HG02884 (cell line): ENCODE measurements at regions not wholly inside any gene's neighbourhood (a gene's known extent, or its start where the extent isn't known, plus 50 kb on each side); places are given as distances from the start of the nearest gene placed in this dataset.

Experiments
- ATAC-seq: cut with Tn5 transposase; IDR thresholded peaks from one replicate; pipeline ENCODE4 v1.9.1; 2021; ENCODE audit warnings: mild to moderate bottlenecking, moderate library complexity; ENCODE audit not compliant: unreplicated experiment

- ATAC-seq = no peak
Observed at GRCh38 chr7:22913158-22913557, 90.5 kb upstream of the TOMM7 start.

DNA sequence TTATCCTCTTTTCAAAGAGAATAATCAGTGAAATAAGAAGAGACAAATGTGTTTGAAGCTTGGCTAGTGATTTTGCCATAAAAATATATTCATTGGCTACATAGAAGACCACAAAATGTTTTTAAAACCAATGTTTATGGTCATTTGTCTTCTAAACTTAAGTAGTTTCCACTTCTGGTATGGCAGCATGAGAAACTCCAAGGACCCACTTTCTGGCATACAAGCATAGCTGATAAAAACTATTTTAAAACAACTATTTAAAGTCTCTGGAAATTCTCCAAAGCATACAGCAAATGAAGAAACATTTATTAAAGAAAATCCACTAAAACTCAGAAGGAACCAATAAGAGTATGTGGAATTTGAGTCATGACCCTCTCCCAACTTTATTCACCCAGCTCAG lies 89.2 kb upstream of the TOMM7 start:
- ATAC-seq = no peak

GRCh38 chr7:22909917-22910316 lies 87.3 kb upstream of the TOMM7 start:
- ATAC-seq = no peak

DNA sequence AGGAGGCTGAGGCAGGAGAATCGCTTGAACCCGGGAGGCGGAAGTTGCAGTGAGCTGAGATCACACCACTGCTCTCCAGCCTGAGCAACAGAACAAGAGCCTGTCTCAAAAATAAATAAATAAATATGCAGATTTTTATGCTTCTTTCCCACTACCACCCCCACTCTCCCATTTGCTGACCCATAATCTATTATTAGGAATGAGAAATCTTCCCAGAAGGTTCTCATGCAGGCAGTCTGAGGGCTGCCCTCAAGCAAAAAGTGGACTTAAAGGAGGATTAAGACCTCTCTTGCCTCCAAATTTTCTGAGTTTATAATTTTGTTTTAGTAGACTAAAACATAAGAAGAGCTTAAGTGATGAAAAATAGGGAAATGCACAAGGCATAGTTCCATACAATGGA lies 85.2 kb upstream of the TOMM7 start:
- no peak for ATAC-seq

DNA sequence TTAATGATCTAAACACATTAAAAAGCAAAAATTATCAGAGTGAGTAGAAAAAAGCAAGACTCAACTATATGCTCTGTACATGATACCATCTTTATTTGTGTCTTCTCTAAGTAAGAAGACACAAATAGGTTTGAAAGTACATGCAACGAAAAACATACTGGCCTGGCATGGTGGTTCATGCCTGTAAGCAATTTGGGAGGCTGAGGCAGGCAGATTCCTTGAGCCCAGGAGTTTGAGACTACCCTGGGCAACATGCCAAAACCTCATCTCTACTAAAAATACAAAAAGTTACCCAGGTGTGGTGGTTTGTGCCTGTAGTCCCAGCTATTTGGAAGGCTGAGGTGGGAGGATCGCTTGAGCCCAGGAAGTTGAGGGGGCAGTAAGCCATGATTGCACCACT lies 78.1 kb upstream of the TOMM7 start:
- no peak for ATAC-seq

DNA sequence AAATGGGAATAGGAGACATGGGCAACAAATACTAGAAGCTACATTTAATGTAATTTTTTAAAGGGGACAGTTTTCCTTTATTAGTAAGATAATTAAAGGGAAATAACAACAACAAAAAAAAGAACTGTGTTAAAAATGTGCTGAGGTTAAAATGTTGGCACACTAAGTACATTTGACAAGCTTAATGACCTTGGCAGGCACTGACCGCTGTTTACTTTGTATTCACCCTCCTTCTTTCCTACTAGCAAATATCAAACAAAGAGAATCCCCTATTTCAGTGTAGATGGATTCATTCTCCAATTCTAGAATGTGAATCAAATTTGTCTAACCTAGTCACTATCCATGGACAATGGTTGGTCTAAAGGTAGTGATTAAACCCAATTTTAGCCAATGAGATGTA lies 77.5 kb upstream of the TOMM7 start:
- ATAC-seq = no peak

DNA sequence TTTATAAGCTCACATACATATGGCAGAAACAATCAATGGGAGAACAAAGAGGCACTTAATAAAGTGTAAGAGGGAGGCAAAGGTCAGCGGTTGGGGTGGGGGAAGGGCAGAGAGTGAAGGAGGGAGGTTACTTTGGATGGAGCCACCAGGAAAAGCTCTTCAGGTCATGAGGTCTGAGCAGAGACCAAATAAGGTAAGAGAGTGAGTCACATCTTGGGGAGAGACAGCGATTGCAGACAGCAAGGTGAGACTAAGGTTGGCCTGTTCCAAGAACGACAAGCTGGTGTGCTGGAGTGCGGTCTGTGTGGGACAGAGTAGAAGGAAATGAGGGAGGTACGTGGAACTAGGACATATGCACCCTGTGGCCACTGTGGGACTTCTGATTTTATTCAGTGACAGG lies 74.3 kb upstream of the TOMM7 start:
- ATAC-seq = no peak

DNA sequence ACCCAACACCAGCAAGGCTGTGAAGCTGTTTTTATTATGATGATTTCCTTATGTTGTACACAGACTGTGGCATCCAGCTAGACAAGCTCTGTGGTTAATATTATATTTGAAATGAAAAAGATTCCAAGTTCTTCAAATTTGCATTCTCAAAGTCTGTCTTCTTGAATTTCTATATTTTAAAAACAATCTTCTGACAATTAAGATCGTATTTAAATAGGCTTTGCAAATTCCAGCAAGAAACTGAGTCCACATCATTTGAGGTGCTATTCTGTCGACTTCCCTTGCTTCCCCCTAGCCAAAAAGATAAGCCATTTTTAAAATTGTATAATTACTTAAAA lies 73.1 kb upstream of the TOMM7 start:
- no peak for ATAC-seq

DNA sequence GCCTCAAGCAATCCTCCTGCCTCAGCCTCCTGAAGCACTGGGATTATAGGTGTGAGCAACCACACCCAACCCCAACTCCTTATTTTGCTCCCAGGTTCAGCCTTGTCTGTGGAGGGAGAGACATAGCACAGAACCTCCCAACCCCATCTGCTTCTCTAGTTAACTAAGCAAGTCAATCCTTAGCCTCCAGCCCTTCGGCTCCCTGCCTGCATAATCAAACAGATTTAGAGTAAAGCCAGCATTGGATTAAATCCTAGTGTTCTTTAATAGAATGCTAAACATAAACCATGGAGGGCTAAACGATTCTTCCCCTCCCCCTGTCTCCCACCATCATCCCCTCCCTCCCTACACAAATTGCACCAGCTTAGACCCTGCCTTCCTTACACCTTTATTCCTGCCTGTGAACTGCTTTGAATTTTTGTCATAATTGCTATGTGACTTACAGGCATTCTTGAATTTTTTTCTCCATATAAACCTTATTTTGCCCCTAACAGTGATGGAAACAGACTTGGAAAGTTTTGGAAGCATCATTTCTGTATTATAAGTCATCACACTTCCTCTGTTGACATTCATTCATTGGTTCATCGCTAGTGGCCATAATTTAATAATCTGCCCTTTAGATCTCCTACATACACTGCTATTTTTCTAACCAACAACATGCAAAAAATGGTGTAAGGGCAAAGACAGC lies 72.6 kb upstream of the TOMM7 start:
- ATAC-seq = no peak

DNA sequence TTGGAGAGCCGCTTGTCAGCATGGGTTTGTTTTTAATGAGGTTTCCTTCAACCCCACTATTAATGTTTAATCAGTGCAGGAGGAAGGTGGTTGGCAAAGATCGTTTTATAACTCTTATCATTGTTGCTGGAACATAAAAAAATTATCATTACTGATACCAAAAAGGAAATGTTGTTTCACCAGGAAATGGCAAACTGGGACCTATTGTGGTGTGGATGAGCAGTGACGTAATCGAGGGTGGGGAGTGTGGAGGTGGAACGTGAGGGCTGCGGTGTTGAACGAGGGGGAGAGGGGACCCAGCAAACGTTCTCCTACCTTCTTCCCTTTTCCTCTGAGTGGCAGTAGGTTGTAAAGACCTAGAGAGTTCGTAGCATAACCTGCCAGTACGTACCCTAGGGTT lies 71.9 kb upstream of the TOMM7 start:
- ATAC-seq = no peak

DNA sequence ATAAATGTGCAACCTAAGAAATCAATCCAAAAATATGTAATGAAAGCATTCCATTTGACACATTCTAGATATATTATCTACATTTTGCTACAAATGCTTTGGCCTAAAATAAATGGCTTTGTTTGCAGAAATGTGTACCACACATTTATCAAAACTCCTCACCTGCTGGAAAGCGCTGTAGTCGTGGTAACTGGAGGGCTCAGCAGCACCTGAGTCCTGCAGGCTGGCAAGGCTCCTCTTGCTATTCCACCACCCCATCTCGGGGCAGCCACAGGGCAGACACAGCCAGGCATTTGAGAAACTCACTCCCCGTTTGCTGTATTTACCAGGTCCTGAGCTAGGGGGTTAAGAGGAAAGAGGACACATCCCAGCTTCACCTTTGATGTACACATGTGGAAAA lies 68.1 kb upstream of the TOMM7 start:
- no peak for ATAC-seq

DNA sequence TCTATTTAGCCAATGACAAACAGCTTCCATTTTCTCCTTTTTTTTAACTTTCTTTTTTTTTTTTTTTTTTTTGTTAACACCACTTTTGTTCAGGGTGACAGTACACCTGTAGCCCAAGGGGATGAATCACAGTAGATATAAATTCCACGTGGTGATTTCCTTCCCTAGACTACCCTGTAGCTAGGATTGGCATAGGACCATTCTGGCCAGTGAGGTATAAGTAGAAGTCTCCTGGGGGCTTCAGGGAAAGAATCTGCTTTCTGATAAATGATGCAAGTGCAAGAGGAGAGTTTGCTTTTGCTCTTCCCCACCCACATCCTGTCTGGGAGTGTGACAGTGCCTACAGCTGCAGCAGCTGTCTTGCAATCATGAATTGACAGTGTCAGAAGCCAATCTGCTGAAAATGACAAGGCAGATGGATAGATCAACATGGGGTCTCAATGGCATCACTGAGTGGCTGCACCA lies 63.2 kb upstream of the TOMM7 start:
- ATAC-seq = peak; percentile 94

DNA sequence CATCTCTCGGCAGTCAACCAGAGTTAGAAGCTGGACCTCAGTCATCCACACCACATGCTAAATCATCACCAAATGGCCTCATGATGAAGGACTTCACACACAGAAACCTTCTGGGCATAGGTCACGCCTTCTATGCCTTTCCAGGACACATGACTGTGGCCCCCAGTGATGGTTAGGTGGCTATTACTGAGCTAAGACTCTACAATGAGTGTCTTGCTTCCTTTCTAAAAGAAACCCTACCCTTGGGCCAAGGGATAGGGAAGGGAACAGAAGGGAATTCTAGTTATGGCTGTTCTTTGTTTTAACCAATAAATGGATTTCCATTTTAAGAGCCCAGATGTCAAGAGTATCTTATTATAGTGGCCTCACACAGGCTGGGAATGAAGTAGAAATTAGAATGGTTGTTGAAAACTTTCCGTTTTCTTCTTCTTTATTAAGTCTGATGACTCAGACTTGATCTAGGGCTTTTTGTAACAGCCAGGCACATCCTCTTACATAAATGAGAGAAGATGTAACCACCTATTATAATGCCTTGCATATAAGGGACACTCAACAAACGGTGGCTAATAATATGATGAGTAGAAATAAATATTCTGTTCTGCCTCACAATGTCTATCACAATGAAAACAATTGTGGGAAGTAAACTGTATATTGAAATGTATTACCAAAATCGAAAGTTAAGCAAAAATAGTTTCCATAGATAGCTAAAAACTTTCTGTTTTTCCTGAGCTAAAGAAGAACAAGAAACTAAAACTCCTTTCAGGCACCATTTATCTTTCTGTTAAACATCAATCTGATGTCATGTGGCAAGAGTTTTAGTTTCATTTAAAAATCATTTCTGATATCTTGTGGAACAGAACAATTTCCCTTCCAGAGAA lies 62.5 kb upstream of the TOMM7 start:
- ATAC-seq = peak; percentile 41

- ATAC-seq = no peak
Observed at GRCh38 chr7:22882106-22882505, 59.5 kb upstream of the TOMM7 start.

DNA sequence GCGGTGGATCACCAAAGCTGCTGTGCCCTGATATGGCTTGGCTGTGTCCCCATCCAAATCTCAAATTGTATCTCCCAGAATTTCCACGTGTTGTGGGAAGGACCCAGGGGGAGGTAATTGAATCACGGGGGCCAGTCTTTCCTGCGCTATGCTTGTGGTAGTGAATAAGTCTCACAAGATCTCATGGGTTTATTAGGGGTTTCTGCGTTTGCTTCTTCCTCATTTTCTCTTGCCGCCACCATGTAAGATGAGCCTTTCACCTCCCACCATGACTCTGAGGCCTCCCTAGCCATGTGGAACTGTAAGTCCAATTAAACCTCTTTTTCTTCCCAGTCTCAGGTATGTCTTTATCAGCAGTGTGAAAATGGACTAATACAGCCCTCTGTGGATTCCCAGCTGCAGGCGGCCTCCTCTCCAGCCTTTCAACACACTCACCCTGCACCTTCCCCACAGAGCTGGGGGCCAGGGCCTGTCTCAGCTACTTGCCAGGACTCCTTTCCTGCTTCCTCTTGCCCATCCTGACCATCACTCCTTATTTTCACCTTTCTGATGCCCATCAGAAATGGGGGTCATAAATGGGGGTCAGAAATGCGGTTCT lies 57.2 kb upstream of the TOMM7 start:
- ATAC-seq = no peak

- no peak for ATAC-seq
Observed at GRCh38 chr7:22879280-22879679, 56.6 kb upstream of the TOMM7 start.

DNA sequence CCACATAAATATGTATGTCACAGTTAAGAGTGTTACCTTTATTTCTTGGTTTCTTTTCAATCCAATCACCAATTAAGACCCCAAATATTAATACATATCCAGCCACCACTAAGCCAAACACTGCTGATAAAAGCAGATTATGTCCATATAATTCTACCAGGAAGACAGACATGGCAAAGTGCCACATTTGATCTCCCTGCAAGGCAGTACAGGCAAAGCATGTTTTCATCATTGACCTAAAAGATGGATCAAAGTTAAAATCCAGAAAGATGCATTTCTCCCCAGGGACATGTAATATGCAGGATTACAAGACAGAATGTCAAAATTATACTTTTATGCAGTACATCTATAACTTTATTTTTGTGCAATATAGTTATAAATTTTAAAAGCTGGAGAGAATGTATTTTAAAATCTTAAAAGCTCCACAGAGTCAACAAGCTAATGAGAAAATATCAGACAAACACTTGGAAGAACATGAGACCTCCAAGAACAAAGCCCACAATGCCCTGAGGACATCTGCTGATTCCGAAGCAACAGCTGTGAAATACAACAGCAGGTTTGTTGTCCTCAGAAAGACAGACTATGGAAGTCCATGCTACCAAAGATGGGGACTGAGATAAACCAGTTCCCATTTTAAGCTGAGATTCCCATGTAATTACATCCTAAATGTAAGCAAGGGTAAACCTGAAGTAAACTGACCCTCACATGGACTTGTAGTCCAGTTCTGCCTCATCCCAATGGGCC lies 54.5 kb upstream of the TOMM7 start:
- ATAC-seq = no peak

DNA sequence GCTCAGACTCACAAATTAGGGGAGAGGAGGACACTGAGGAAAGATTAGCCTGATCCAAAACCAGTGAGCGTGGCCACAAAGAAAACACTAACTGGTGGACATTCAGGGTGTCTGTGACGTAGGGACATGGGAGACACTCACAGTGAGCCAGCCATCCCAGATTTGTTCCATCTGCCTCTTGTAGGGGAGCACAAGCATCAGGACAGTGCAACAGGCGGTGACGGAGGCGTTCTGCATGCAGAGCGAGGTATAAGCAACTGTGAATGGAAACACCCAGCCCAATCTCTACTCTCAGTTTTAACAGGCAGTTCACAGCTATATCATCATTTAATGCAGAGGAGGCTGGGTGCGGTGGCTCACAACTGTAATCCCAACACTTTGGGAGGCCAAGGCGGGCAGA lies 52.8 kb upstream of the TOMM7 start:
- ATAC-seq = no peak

DNA sequence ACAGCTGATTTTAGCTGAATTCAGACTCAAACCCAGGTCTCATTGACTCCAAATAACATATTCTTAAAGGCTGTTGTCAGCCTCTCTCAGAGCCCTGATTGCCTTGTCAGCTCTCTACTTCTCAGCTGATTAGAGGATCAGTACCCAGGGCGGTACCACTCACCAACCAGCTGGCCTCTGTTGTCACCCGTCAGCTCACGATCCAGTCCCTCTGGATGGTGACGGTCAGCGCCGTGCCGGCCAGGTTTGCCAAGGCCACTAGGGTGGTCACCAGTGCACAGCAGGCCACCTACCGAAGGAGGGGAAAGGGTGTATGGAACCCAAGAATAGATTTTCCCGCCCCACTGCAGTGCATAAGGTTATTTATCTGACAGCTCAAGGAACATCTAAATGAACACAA lies 52.3 kb upstream of the TOMM7 start:
- ATAC-seq = no peak
